ENCODE measurements at regions not wholly inside any gene's neighbourhood (a gene's known extent, or its start where the extent isn't known, plus 50 kb on each side); places are given as distances from the start of the nearest gene placed in this dataset.
"Not testable (repeated sequence)": the region's sequence is repeated elsewhere in the genome, so short reads cannot be mapped to it uniquely, and the experiment has no call there.

- DNase-seq, result no peak
Measured at GRCh38 chr5:41995193-41995592, 70.1 kb downstream of the FBXO4 start.

DNA sequence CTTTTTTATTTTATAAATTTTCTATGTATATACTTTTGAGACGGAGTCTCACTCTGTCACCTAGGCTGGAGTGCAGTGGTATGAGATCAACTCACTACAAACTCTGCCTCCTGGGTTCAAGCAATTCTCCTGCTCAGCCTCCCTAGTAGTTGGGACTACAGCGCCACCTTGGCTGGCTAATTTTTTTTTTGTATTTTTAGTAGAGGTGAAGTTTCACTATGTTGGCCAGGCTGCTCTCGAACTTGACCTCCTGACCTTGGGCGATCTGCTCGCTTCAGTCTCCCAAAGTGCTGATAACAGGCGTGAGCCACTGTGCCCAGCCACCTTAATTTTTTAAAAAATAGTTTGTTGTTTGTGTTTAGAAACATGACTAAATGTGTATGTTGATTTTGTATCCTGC is 76.6 kb downstream of the FBXO4 start:
- no peak for DNase-seq

GRCh38 chr5:42003852-42004251 is 78.8 kb downstream of the FBXO4 start:
- DNase-seq, result not testable (repeated sequence)

GRCh38 chr5:42005561-42006153 is 80.6 kb downstream of the FBXO4 start:
- DNase-seq, result peak in 1 of 3 experiments; percentile 30

DNA sequence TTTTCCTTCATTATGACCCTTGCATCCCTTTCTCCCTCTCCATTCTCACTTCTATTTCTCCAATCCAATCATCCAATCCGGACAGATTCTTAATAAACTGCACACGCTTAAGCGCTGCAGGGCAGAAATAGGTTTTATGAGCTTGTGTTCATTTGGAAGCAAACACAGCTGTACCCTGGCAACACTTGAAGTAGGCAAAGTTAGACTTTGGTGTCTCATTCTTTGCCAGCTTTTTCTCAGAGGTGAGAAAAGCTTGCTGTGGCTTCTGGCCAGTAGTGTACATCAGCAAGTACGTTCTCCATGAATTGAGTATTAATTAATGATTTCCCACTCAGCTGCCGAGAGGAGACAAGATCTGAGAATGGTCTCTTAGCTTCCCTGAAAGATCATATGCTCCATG is 88.5 kb downstream of the FBXO4 start:
- DNase-seq, result no peak

DNA sequence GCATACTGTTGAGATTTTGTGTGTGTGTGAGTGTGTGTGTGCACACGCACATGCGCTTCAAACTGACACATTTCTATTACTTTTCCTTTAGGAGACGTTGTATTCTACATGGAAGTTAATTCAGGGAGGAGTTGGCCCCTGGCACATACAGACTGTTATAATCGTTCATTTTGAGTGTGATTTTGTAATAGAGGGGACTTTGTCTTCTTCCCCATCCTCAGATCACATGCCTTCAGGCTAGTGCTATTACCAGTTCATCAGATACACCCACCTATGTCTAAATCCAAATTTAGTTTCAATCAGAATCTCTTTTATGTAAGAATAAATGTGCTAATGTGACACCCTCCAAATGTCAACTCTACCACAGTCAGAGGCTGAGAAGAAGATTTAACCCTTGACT is 90.2 kb downstream of the FBXO4 start:
- DNase-seq, result no peak

GRCh38 chr5:42015681-42016080 is 90.6 kb downstream of the FBXO4 start:
- DNase-seq, result no peak

DNA sequence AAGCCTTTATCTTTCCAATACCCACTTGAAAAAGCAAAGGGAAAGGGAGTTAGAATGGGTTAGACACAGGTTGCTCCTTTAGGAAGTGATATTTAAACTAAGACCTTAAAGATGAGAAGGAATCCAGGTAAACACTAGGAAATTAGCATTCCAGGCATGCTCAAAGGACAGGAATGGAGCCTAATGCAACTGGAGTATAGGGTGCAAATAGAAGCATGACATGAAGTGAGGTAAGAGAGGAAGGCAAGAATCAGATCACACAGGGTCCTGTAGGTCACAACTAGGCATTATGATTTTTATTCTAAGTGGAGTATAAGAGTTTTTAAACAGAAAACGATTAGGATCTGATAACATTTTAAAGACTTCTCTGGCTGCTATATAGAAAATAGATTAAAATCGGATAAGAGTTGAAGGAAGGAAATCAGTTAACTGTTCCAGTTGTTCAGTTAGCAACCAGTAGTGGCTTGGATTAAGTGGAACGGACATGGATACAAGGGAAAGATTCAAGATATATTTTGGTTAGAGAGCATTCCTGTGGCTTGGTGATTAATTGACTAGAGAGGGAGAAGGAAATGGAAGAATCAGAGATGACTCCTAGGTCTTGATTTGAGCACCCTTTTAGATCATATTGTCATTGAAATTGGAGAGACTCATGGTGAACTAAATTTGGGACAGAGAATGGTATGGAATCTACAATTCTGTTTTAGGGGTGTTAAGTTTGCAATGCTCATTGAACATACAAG is 95.9 kb downstream of the FBXO4 start:
- no peak for DNase-seq

- DNase-seq, result no peak
Measured at GRCh38 chr5:42021923-42022322, 96.8 kb downstream of the FBXO4 start.

- DNase-seq, result no peak
Measured at GRCh38 chr5:42022383-42022972, 97.4 kb downstream of the FBXO4 start.

DNA sequence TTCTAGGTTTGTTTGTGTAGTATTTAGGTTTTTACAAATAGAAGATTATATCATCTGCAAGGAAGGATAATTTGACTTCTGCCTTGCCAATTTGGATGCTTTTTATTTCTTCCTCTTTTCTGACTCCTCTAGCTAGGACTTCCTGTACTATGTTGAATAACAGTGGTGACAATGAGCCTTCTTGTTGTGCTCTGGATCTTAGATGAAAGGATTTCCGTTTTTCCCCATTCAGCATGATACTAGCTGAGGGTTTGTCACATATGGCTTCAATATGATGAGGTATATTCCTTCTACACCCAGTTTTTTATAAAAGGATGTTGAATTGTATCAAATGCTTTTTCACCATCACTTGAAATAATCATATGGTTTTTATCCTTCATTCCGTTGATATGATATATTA is 101.4 kb downstream of the FBXO4 start:
- DNase-seq, result no peak

GRCh38 chr5:42032137-42032536 is 107.1 kb downstream of the FBXO4 start:
- no peak for DNase-seq

DNA sequence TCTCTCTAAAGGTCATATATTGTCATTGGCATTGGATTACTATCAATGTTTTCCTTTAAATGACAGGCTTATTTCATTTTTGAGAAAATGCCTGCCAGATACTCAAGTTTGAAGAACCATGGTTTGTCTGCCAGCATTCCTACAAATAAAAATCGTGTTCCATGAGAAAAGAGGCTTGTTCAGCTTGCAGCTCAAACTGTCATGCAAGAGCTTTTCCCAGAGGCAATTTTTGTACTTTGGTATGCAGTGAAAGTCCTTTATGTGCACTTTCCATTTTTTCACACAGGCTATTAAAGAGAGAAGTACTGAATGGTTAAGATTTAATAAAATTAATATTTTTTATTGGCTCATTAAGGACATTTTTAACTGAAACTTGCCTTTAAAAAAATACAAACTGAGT is 110.4 kb downstream of the FBXO4 start:
- DNase-seq, result no peak

GRCh38 chr5:42036379-42036778 is 111.3 kb downstream of the FBXO4 start:
- no peak for DNase-seq

DNA sequence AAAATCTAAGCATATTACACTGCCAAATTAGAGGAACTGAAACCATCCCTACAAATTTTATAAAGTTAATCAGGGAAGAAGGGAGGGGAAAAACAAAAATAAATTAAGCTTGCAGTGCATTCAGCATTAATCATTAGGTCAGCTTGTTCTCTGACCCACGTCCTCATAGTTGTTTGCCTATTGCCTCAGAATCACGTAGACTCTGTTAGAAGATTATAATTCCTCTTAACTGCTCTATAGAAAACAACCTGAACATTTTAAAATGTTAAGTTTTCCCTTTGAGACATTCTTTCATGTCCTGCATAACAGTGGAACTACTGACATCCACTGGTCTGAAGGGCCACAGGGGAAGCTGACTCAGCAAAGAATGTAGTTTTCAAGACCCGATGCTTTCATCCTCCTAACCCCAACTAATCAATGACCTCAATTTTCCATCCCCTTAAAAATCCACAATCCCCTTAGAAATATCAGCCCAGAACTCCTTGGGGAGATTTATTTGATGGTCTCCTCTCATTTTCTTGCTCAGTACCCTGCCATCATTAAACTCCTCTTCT is 112.4 kb downstream of the FBXO4 start:
- DNase-seq, result no peak

- DNase-seq, result no peak
Measured at GRCh38 chr5:42043400-42043799, 118.3 kb downstream of the FBXO4 start.

- DNase-seq, result peak; percentile 34 to 75 (median 46)
Measured at GRCh38 chr5:42057254-42057690, 132.2 kb downstream of the FBXO4 start.

- no peak for DNase-seq
Measured at GRCh38 chr5:42059291-42059690, 134.2 kb downstream of the FBXO4 start.

GRCh38 chr5:42059778-42060464 is 134.8 kb downstream of the FBXO4 start:
- DNase-seq, result no peak

DNA sequence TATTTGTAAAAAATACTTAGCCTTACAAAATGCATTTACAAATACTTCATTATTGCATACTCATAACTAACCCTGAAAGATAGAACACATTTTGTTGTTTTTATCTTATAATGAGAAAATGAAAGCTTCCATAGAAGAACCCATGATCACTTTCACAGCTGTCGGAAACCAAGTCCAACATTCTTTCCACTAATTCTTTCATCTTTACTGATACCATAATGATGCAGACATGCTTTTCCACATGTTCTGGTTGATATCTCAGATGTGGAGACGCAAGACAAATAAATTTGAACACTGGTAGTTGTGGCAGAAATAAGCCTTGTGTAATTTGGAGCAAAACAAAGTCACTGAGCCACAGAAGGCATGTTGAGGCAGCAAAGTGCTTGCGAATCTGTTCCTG is 136.0 kb downstream of the FBXO4 start:
- DNase-seq, result no peak

DNA sequence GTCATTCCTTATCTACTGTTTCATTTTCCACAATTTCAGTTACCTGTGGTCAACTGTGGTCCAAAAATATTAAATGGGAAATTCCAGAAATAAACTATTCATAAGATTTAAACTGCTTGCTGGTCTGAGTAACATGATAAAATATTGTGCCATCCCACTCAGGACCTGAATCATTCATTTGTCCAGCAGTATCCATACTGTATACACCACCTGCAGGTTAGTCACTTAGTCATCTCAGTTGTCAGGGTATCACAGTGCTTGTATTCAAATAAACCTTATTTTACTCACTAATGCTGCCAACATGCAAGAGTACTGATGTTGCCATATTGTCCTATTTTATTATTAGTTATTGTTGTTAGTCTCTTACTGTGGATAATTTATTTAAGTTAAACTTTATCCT is 139.7 kb downstream of the FBXO4 start:
- DNase-seq, result no peak

- DNase-seq, result no peak
Measured at GRCh38 chr5:42066131-42066530, 141.1 kb downstream of the FBXO4 start.

GRCh38 chr5:42074353-42074752 is 149.3 kb downstream of the FBXO4 start:
- no peak for DNase-seq

- no peak for DNase-seq
Measured at GRCh38 chr5:42089705-42090104, 164.6 kb downstream of the FBXO4 start.

Measured in NCI-H1417 (cell line).